Activated CD8-positive, alpha-beta memory T cell treated with anti-CD3 and anti-CD28 coated beads for 24 hours (primary cell): ENCODE measurements at regions not wholly inside any gene's neighbourhood (a gene's known extent, or its start where the extent isn't known, plus 50 kb on each side); places are given as distances from the start of the nearest gene placed in this dataset.
A peak's percentile ranks its signal among the peaks of the same experiment; 100 is the strongest.
"Not testable (repeated sequence)": the region's sequence is repeated elsewhere in the genome, so short reads cannot be mapped to it uniquely, and the experiment has no call there.

Experiments used
- DNase-seq: peaks from one replicate; pipeline ENCODE4 v3.0.0-alpha.2; 2020

DNA sequence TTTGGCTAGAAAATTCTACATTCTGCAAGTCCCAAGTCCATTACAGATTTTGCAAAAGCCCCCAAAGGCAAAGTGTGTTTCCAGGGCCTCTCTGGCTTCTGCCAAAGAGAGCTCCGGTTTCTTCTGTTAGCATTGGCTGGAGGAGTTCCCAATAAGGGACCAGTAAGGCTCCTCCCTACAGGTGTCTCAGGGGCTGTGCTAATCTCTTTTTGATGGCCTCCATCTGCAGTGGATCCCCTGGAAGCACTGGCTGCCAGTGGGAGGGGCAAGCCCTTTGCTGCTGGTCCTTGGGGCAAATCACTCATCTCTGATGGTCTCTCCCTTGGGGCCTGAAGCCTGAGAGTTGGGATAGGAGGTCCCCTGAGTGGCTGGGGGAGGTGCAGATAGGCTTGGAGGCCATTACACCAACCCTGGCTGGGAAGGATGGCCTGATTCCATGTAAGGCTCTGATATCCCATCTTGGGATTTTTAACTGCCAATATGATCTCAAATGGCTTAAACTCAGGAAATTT, 89.1 kb upstream of the USP24 start:
- no peak for DNase-seq

DNA sequence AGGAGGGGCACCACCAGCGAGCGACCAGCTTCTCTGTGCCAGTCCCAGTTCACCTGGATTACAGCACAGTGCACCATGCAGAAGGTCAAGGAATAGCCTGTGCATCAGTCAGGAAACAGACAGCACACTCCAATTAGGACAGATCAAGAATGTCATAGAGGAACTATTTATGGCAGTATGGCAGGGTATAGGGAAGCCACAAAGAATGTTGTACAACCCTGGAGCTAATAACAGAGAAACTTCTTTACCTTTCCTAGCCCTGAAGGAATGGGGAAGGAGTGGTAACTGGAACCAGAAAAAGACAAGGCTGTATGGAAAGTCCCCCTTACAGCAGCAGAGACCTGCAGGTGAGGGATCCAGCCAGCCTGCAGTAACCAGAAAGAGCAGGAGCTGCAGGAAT, 87.8 kb upstream of the USP24 start:
- DNase-seq = no peak

DNA sequence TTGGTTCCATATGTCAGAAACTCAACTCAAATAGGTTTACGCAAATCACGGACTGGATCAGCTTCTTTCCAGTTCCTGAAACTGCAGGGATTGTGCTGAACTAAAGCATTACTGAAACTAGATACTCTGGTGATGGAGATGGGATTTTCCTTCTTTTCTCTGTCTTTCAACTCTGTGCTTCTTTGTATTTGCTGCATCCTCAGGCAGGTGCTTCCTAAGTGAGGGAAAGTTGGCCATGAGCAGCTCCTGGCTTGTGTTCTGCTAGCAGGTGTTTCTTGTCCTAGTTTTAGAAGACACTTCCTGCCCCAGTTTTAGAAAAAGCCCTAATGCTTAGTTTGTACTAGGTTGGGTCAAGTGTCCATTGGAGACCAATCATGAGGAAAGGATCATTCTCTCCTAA, 86.7 kb upstream of the USP24 start:
- DNase-seq = no peak

DNA sequence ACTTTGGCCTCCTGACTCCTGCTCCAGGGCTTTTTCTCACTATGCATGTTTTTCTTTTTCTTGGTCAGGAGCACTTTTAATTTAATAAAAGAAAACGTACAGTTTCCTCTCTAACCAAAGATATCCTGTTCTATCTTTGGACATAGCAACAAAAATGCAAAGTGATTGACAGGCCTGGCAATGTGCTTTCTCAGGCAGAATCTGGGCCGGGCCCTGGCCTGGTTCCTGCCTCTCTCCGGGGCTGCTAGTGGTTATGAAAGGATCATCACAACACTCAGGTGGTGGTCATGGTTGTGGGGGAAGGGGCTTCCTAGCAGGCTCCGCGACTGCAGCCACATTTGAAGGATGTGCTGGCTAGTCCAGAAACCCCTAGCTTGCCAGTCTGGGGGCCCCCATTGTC, 85.8 kb upstream of the USP24 start:
- DNase-seq = no peak

DNA sequence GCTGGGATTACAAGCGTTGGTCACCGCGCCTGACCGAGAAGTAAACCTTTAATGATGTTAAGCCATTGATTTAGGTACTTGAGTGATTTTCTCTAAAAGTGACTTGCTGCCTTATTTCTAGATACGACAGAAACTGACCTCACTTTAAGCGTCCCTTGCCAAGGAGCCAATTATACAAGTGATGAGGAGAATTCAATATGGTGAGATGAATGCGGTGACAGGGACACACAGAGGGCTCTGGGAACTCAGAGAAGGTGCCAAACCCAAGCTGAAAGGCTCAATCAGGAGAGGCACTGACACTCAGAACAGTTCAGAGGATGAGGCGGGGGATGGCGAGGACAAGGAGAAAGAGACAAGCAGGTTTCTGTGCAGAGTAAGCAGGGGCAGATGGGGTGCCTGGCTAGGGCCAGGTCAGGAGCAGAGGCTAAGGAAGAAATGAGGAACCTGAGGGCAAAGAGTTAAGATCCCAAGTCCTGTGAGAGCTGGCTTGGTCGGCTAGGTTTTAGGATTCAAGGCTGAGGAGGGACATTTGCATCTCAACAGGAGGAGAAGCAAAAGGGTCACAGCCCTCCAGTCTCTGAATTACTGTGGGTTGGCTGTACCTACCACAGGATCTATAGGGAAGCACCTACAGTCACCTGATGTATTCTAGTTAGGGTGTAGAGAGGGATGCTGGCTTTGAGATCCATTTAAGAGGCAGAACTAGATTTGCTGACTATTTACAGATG, 83.2 kb upstream of the USP24 start:
- no peak for DNase-seq

DNA sequence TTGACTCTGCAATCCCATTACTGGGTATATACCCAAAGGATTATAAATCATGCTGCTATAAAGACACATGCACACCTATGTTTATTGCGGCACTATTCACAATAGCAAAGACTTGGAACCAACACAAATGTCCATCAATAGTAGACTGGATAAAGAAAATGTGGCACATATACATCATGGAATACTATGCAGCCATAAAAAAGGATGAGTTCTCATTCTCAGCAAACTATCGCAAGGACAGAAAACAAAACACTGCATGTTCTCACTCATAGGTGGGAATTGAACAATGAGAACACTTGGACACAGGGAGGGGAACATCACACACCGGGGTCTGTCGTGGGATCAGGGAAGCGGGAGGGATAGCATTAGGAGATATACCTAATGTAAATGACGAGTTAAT, 81.1 kb upstream of the USP24 start:
- DNase-seq = not testable (repeated sequence)

DNA sequence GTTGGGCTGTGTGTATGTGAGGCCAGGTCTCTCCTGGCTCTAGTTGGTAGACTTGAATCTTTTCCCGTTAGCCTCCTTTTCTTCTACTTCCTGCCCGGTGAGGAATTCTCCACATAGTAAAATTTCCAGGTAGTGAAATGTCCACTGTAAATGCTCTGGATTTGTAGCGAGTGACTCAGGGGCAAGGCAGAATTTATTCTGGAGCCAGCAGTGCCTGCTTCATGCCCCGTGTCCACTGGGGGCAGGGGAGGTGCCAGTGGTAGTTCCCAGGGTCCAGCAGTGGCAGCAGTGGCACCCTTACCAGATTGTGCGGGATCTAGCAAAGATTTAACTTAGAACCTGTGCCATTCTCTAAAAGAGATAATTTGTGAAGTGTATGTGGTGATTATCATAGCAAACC, 74.5 kb upstream of the USP24 start:
- no peak for DNase-seq

DNA sequence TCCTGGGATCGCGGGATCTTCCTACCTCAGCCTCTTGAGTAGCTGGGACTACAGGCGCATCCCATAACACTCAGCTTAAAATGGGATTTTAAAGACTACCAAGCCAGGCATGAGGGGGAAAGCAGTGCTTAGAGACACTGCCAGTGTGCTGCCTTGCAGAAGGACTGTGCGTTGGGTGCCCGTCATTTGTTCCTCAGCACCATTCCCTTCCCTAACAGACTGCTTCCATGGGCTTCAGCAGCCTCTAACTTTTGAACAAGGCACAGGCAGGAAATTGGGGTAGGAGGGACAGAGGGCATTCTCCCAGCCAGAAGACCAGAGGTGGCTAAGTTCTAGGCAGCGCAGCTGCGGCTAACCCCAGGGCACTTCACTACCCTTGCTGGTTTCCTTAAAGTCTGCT, 73.9 kb upstream of the USP24 start:
- no peak for DNase-seq

DNA sequence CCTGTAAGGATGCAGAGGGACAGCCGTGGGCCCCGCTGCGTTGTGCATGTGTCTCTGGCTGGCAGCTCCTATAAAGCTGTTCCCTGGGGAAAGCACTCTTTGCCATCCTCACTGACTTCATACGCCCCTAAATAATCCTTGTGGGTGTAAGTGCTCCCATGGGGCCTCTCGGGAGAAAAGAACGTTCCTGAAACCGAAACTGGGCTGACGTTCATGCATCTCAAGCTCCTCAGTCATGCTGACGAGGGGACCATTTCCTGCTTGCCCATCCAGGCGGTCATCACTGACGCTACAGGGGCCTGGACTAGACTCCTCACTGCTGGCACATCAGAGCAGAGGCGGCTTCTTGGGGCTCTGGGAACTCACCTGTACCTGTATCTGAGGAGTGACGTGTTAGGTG, 73.1 kb upstream of the USP24 start:
- no peak for DNase-seq

DNA sequence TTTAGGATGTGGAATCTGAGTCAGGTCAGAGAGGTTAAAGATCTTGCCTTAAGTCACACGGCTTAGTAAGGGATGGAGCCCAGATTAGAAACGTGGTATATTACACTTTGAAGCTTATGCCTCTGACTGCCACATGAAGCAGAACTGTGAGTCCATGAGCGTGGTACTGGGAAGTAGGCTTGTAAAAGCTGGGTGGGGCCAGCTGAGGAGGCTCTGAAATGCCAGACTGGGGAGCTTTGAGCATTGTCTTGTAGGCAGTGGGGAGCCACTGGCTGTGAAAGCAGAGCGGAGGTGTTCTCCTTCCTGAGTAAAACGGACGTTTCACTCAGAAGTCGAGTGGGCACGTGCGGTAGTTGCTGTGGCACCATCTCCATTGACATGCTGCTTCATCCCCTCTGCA, 72.6 kb upstream of the USP24 start:
- DNase-seq = no peak

DNA sequence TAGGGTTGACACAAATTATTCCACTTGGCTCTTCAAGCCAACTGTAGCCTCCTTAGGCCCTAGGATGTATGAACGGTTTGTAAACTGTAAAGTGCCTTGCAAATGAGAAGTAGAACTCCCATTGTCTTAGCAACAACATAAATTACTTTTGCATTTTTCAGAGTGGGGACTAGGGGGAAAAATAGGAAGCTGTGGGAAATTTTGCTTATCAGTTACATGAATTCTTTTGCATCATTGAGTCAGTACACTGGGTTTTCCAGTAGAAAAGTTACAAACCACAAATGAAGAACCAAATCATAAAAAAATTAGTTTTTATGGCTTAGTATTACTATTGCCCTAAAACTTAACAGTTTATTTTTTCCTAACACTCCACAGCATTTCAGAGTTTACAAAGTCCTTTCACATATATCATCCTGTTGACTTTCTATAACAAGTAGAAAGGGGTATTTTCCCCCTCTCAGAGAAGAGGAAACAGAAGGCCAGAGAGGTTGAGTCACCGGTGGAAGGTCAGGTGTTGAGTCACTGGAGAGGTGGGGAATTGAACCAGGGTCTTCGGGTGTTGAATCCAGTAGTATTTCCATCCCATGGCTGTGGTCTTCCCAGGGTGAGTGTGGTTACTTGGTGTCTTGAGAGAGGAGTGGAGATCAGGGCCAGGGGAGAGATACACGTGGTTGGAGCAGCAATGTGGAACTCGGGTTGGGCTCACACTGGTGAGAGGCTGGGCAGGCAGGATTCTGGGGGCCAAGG, 71.9 kb upstream of the USP24 start:
- DNase-seq = no peak

DNA sequence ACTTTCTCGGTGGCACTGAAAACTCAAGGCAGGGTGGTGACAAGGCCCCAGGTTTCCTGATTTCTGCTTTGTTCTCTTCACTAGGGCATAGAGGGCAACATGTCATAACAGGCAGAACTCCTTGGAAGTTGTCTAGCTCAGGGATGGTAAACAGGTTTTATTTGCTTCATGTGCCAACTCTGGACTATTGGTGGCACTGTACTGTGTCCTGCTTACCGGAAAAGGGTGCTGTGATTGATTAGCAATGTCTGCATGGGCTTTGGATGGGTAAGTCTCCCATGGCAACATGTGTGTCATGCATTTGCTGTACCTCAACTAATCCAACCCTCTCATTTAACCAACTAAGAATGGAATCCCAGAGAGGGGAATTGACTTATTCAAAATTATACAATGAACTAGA, 70.7 kb upstream of the USP24 start:
- DNase-seq = no peak

DNA sequence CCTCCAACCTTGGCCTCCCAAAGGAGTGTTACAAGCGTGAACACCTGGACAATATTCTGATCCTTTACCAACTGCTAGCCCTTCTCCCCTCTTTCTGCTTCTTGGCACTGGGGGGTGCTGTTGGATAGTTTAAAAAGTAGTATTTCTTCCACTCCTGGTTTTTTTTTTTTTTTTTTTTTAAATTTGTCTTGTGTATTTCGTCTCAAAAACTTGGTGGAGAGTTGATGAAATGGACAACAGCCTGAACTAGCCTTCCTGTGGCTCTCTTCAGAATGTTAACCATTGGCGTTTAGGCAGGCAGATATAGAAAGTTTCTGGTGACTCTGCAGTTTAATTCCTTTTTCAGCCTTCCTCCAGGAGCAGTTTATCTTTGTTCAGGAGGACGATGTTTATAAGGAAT, 69.7 kb upstream of the USP24 start:
- DNase-seq = no peak

DNA sequence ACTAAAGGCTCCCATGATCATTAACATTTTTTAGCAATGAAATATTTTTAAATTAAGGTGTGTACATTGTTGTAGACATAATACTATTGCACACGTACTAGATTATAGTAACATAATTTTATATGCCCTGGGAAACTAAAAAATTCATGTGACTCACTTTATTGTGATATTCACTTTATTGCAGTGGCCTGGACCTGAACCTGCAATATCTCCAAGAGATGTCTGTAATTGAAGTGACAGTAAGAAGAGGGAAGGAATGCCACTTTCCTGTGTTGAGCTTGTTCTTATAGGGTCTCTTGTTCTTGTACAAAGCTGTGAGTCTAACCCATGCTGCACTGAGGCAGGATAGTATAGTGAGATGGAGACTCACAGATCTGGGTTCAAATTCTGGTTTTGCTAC, 66.9 kb upstream of the USP24 start:
- DNase-seq = no peak

DNA sequence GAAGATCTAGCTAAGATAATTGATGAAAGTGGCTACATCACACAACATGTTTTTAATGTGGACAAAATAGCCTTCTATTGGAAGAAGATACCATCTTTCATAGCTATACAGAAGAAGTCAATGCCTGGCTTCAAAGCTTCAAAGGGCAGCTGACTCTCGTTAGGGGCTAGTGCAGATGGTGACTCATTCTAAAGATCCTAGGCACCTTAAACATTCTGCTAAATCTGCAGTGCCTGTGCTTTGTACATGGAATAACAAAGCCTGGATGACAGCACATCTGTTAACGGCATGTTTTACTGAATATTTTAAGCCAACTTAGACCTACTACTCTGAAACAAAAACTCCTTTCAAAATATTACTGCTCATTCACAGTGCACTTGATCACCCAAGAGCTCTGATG, 65.6 kb upstream of the USP24 start:
- no peak for DNase-seq

DNA sequence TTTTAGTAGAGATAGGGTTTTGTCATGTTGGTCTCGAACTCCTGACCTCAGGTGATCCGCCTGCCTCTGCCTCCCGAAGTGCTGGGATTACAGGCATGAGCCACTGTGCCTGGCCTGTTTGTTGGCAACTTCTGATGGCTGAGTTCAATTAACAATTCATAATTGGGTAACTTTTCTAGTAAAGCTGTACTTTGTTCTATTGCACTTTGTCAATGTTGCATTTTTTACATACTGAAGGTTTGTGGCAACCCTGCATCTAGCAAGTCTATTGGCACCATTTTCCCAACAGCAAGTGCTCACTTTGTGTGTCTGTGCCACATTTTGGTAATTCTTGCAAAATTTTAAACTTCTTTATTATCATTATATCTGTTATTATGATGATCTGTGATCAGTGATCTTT, 64.5 kb upstream of the USP24 start:
- DNase-seq = no peak

DNA sequence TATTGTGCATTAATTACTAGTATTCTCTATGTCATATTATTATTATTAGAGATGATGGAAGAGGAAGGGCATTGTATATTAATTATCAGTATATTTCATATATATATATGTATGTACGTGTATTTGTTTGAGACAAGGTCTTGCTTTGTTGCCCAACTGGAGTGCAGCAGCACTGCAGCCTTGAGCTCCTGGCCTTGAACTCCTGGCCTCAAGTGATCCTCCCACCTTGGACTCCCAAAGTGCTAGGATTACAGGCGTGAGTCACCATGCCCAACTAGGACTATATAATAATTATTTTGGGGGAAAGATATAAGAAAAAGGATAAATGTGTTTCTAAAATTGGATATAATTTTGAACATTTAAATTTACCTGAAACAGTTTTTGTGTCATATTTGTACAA, 63.2 kb upstream of the USP24 start:
- DNase-seq = no peak

DNA sequence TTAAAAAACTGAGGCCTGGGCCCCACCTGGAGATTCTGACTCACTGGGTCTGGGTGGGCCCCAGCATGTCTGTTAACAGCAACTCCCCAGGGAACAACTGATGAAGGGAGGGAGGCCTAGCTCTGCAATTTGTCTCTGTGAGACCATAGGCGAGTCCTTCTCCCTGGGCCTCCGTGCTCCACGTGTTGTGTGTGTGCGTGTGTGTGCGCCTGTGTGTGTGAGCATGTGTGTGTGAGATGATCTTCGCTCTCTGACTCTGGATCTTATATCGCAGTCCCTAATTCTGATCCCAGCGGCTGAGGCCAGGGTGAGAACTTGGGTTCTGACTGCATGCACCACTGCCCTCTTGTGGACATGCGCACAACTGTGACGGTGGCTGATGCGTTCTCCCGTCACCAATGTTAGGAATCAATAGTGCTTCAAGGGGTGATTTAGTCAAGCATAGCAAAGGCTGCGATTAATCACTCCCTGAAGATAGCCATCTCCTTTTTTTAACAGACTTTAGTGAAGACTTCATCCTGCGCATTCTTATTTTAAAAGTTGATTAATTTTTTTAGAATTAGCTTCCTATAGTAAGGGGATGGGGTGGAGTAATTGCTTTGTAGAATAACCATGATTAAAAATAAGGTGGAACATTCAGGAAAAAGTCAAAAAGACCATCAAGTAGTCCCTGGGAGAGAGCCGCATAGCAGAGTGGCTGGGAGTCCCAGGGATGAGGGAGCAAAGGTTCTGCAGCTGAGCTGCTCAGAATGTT, 62.4 kb upstream of the USP24 start:
- DNase-seq = peak; percentile 89

DNA sequence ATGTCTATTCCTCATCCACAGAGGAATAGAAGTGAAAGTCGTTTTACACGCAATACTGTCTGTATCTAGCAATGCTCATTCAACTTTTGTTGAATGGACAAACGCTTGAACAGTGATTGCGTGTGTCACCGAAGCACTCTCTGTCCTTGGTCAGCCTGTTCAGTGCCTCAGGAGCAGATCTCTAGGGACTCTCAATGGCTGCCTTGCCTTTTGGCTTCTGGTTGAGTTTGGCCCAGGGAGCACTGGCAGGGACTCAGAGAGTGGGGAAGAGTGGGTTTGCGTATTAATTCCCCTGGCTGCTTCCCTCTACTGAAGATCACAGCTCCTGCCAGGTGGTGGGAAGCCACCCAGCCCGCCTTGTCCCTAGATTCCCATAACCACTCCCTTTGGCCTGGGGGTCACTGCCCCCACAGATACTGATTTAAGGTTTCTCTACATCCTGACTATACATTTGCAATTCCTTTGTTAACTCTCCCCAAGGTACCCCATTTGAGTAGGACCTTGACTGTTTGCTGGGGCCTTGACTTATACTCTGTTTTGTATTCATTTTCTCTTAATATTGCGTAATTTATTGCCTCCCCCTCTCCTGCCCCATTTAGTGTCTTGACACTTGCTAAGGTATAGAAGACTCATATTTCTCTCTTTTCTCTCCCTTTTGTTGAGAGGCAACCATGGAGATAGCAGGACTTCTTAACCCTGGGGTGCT, 61.7 kb upstream of the USP24 start:
- no peak for DNase-seq

DNA sequence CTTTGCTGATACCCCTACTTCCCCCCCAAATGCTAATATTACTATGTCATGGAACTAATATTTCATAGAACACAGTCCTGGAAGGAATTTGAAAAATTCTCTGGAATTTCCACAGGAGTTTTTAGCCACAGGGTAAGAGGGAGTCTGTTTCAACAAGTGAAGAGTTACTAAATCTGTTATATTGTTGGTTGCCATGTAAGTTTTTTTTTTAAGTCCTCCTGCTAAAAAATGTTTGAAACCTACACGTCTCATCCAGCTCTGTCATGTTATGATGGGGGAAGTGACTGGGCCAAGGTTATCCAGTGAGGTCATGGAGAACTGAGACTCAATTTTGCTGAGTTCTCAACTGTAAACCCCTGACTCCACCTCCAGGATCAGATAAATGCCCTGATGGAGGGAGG, 60.8 kb upstream of the USP24 start:
- DNase-seq = no peak

DNA sequence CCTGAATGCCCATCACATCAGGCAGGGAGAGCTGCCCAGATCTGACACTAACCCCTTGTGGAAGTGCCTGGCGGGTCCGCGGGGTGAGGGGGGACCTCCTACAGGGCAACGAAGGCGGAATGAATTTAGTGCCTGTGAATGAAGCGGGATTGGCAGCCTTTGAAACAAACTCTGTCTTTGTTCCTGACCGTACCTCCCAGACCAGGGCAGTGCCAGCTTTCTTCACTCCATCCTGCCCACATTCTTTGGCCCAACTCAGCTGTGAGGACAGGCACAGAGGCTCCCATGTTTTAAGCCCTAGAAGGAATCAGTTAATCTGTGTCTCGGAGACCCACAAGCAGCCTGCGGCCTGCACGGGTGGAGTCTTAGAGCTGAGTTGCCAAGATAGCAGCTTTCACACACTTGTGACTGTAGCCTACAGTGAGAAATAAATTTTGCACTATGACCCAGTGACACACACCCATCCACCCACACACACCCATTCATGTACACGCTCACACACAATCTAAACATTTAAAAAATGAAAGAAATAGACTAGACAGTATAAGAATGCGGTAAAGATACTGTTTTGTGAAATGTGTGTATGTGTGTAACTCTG, 60.1 kb upstream of the USP24 start:
- DNase-seq = no peak

DNA sequence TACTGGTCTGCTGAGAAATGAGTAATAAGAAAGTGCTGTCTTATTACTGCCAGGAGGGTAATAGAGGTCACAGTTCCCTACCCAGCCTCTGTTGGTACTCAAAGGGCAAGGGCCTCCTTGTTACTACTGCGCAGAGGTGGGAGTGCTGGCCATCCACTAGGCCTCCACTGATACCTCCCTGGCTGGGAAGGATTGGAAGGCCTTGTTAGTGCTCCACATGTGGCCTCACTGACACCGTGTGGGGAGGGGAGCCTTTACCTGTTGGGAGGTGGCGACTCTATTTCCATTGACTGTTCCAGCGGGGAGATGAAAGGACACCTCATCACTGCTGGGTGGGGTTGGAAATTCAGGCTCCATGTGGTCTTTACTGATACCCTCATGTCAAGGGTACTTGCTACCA, 57.8 kb upstream of the USP24 start:
- no peak for DNase-seq
